ENCODE measurements at regions not wholly inside any gene's neighbourhood (a gene's known extent, or its start where the extent isn't known, plus 50 kb on each side); places are given as distances from the start of the nearest gene placed in this dataset.

GRCh38 chr4:64857815-64858214, 448.6 kb upstream of the TECRL start:
- no peak for DNase-seq (ENCODE audit: low spot score)
- H3K4me3 ChIP-seq: no peak overlapping the region
- no peak overlapping the region for H3K27ac ChIP-seq
- no peak for TF ChIP-seq CTCF (IDR thresholded peaks at IDR 0.05)

- H3K4me3 ChIP-seq: no peak overlapping the region
- H3K27ac ChIP-seq: no peak overlapping the region
- TF ChIP-seq CTCF (IDR thresholded peaks at IDR 0.05): no peak
- no peak for DNase-seq (ENCODE audit: low spot score)
Observed at GRCh38 chr4:64857198-64857597, 447.9 kb upstream of the TECRL start.

- no peak for TF ChIP-seq CTCF (IDR thresholded peaks at IDR 0.05)
- DNase-seq (ENCODE audit: low spot score): no peak
- H3K4me3 ChIP-seq: no peak overlapping the region
- H3K27ac ChIP-seq: no peak overlapping the region
Observed at GRCh38 chr4:64846417-64846816, 437.2 kb upstream of the TECRL start.

- no peak for DNase-seq (ENCODE audit: low spot score)
- Histone ChIP-seq H3K27ac (no peak overlapping the region), H3K4me3 (no peak overlapping the region)
- TF ChIP-seq CTCF (IDR thresholded peaks at IDR 0.05): no peak
Observed at GRCh38 chr4:64829749-64830148, 420.5 kb upstream of the TECRL start.

- Histone ChIP-seq H3K4me3 (no peak overlapping the region), H3K27ac (no peak overlapping the region)
- no peak for DNase-seq (ENCODE audit: low spot score)
- no peak for TF ChIP-seq CTCF (IDR thresholded peaks at IDR 0.05)
Observed at GRCh38 chr4:64824591-64824990, 415.3 kb upstream of the TECRL start.

- Histone ChIP-seq H3K27ac (no peak overlapping the region), H3K4me3 (no peak overlapping the region)
- no peak for TF ChIP-seq CTCF (IDR thresholded peaks at IDR 0.05)
- no peak for DNase-seq (ENCODE audit: low spot score)
Observed at GRCh38 chr4:64822405-64822804, 413.2 kb upstream of the TECRL start.

GRCh38 chr4:64821219-64821976, 412.1 kb upstream of the TECRL start:
- no peak overlapping the region for H3K27ac ChIP-seq
- DNase-seq (ENCODE audit: low spot score): no peak
- no peak overlapping the region for H3K4me3 ChIP-seq
- no peak for TF ChIP-seq CTCF (IDR thresholded peaks at IDR 0.05)

All from coronary artery (tissue), 2 donors.